DND-41 (cell line): ENCODE measurements at regions not wholly inside any gene's neighbourhood (a gene's known extent, or its start where the extent isn't known, plus 50 kb on each side); places are given as distances from the start of the nearest gene placed in this dataset.

ENCODE experiments used
- ATAC-seq: fragments of 200-7000 bp; cut with Tn5 transposase; 3 replicates; pipeline ENCODE4 v1.9.1; 2021; ENCODE audit warnings: low read depth; ENCODE audit not compliant: insufficient read depth
- DNase-seq: peaks from one replicate; pipeline ENCODE4 v3.0.0-alpha.2; 2020
- H2AFZ ChIP-seq: 2 replicates; pipeline ENCODE4 v1.6.0; 2012; ENCODE audit warnings: low read depth, low read length
- H3K27ac ChIP-seq: 2 replicates; pipeline ENCODE4 v1.5.1; 2012; ENCODE audit warnings: low read length, inconsistent platforms
- H3K27me3 ChIP-seq: fragments of 200-600 bp; sonication (generic); 2 replicates; pipeline ENCODE4 v1.6.0; 2012; ENCODE audit warnings: low read length, mild to moderate bottlenecking, inconsistent platforms; ENCODE audit not compliant: insufficient read depth, poor library complexity
- H3K36me3 ChIP-seq: 2 replicates; pipeline ENCODE4 v1.5.1; 2012; ENCODE audit warnings: low read length, inconsistent platforms; ENCODE audit not compliant: insufficient read depth
- H3K4me1 ChIP-seq: 2 replicates; pipeline ENCODE4 v1.5.1; 2012; ENCODE audit warnings: mild to moderate bottlenecking, low read length; ENCODE audit not compliant: insufficient read depth
- H3K4me2 ChIP-seq: 2 replicates; pipeline ENCODE4 v1.6.0; 2012; ENCODE audit warnings: mild to moderate bottlenecking, moderate library complexity, low read length, inconsistent platforms; ENCODE audit not compliant: insufficient read depth
- H3K4me3 ChIP-seq, 2 experiments: fragments of 200-600 bp in 1 of 2; shearing (Covaris generic) in 1 of 2; 2 replicates each; pipeline ENCODE4 v1.5.1; 2012 to 2016; ENCODE audit warnings: inconsistent platforms in 2 of 2, low read length in 2 of 2, mild to moderate bottlenecking in 2 of 2, low read depth in 1 of 2, moderate library complexity in 1 of 2
- H3K79me2 ChIP-seq: 2 replicates; pipeline ENCODE4 v1.6.0; 2012; ENCODE audit warnings: low read length, inconsistent platforms; ENCODE audit not compliant: insufficient read depth
- H3K9ac ChIP-seq: 2 replicates; pipeline ENCODE4 v1.6.0; 2012; ENCODE audit warnings: low read depth, mild to moderate bottlenecking, inconsistent platforms, low read length, moderate library complexity
- H3K9me3 ChIP-seq: 2 replicates; pipeline ENCODE4 v1.5.1; 2012; ENCODE audit warnings: low read length, moderate library complexity, mild to moderate bottlenecking, inconsistent platforms; ENCODE audit not compliant: insufficient read depth, severe bottlenecking
- H4K20me1 ChIP-seq: 2 replicates; pipeline ENCODE4 v1.6.0; 2012; ENCODE audit warnings: low read length; ENCODE audit not compliant: insufficient read depth
- EZH2 ChIP-seq: IDR thresholded peaks from 3 replicates; pipeline ENCODE4 v1.6.1; 2012; ENCODE audit warnings: borderline replicate concordance, low read depth, mild to moderate bottlenecking, moderate library complexity, low read length, inconsistent platforms; ENCODE audit not compliant: severe bottlenecking
- TF ChIP-seq, protein P1 (sequence below): IDR thresholded peaks from 2 replicates; pipeline ENCODE4 v1.5.1; 2012; ENCODE audit warnings: borderline replicate concordance, low read length, moderate library complexity, mild to moderate bottlenecking; ENCODE audit not compliant: poor library complexity, severe bottlenecking; ENCODE audit errors: extremely low read depth

DNA sequence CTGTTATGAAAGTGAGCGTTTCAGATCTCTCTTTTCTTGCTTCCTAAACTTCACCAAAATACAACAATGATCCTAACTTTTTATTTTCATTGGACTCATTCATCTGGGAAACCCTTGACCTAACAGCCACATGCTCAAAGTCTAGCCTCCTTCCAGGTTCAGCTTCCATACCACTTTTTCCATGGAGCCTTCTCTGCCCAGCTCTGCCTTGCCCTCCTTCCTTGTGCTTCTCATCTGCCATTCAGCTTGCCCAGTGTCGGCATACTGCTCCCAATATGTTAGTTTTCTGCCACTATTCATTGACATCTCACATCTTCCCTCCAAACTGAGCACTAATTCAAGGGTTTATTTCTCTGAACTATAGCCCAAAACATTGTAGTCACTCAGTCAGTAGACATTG lies 214.7 kb downstream of the RAD51AP2 start:
- no peaks in the 10 kb centered on the region for H4K20me1 ChIP-seq
- no peaks in the 10 kb centered on the region for H3K36me3 ChIP-seq
- DNase-seq (no peak), ATAC-seq (no peak)
- H3K79me2 ChIP-seq, result no peaks in the 10 kb centered on the region
- H3K9ac ChIP-seq, result no peak overlapping the region
- no peaks in the 10 kb centered on the region for H3K9me3 ChIP-seq
- no peak overlapping the region for H3K4me3 ChIP-seq
- no peaks in the 10 kb centered on the region for H3K27me3 ChIP-seq
- no peak overlapping the region for H2AFZ ChIP-seq
- H3K4me1 ChIP-seq, result no peaks in the 10 kb centered on the region
- no peak for TF ChIP-seq EZH2
- TF ChIP-seq, protein P1, sequence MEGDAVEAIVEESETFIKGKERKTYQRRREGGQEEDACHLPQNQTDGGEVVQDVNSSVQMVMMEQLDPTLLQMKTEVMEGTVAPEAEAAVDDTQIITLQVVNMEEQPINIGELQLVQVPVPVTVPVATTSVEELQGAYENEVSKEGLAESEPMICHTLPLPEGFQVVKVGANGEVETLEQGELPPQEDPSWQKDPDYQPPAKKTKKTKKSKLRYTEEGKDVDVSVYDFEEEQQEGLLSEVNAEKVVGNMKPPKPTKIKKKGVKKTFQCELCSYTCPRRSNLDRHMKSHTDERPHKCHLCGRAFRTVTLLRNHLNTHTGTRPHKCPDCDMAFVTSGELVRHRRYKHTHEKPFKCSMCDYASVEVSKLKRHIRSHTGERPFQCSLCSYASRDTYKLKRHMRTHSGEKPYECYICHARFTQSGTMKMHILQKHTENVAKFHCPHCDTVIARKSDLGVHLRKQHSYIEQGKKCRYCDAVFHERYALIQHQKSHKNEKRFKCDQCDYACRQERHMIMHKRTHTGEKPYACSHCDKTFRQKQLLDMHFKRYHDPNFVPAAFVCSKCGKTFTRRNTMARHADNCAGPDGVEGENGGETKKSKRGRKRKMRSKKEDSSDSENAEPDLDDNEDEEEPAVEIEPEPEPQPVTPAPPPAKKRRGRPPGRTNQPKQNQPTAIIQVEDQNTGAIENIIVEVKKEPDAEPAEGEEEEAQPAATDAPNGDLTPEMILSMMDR, result no peak
- no peak overlapping the region for H3K4me2 ChIP-seq
- H3K27ac ChIP-seq, result no peak overlapping the region

DNA sequence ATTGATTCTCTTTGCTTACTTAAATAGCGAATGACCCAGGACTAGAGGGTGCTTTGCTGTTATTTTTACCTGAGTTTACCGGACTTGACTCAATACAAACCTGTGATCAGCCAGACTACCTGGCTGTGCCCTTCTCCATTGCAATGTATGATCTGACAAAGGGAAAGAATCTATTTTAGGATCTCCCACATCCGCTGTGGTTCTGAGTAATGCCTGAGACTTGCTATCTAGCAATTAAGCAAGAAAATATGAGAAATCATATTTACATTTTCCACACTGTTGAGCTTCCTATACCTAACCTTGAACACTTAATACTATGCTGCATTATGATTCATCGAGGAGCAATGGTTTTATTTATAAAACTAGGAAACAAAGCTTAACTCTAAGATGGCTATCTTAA lies 215.2 kb downstream of the RAD51AP2 start:
- Histone ChIP-seq H3K9ac (no peak overlapping the region), H3K36me3 (no peaks in the 10 kb centered on the region), H3K27me3 (no peaks in the 10 kb centered on the region), H3K4me1 (no peaks in the 10 kb centered on the region), H3K79me2 (no peaks in the 10 kb centered on the region), H3K4me3 (no peak overlapping the region), H3K9me3 (no peaks in the 10 kb centered on the region), H3K4me2 (no peak overlapping the region), H4K20me1 (no peaks in the 10 kb centered on the region), H3K27ac (no peak overlapping the region), H2AFZ (no peak overlapping the region)
- no peak for DNase-seq
- ATAC-seq, result no peak
- TF ChIP-seq EZH2, result no peak
- TF ChIP-seq, protein P1, result no peak

DNA sequence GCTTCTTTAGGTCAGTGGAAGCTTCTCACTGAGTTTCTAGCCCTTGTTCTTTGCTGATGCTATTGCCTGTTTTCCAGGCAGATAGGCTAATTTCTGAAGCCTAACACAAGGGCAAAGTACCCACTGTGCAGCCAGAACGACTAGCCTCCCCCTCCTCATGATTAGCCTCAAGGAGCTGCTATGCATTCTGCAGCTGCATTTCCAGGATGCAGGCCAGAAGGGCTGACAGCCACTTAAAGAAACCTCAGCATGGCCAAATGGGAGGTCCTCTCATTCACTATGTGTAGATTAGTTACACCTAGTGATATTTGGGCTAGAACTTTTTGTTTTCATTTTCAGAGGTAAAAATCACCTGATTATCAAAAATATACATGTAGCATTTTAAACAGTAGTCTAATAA lies 216.0 kb downstream of the RAD51AP2 start:
- Histone ChIP-seq H3K4me3 (no peak overlapping the region), H3K4me2 (no peak overlapping the region), H3K27me3 (no peaks in the 10 kb centered on the region), H3K79me2 (no peaks in the 10 kb centered on the region), H4K20me1 (no peaks in the 10 kb centered on the region), H3K27ac (no peak overlapping the region), H3K36me3 (no peaks in the 10 kb centered on the region), H3K4me1 (no peaks in the 10 kb centered on the region), H3K9me3 (no peaks in the 10 kb centered on the region), H3K9ac (no peak overlapping the region), H2AFZ (no peak overlapping the region)
- ATAC-seq (no peak), DNase-seq (no peak)
- TF ChIP-seq, protein P1, result no peak
- TF ChIP-seq EZH2, result no peak

DNA sequence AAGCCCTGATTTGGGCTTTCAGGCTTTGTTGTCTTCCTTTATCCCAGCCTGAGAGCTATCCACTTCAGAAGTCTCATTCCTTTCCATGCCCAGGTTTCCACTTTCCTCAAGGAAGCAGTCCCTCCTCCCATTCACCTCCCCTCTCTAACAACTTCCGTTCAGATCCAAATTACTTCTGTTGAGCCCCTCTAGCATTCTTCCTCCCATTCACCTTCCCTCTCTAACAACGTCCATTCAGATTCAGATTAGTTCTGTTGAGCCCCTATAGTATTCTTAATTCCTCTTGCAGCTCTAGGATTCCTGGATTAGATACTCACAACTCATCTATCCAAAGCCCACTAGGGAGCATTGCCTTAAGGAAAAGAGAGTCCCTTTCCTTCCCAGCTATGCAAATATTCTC lies 216.8 kb downstream of the RAD51AP2 start:
- no peaks in the 10 kb centered on the region for H3K9me3 ChIP-seq
- no peak overlapping the region for H3K9ac ChIP-seq
- no peaks in the 10 kb centered on the region for H3K4me1 ChIP-seq
- H3K4me2 ChIP-seq, result no peak overlapping the region
- ATAC-seq (no peak), DNase-seq (no peak)
- no peak overlapping the region for H3K4me3 ChIP-seq
- H4K20me1 ChIP-seq, result no peaks in the 10 kb centered on the region
- no peaks in the 10 kb centered on the region for H3K36me3 ChIP-seq
- no peak overlapping the region for H3K27ac ChIP-seq
- H2AFZ ChIP-seq, result no peak overlapping the region
- H3K79me2 ChIP-seq, result no peaks in the 10 kb centered on the region
- TF ChIP-seq, protein P1, result no peak
- TF ChIP-seq EZH2, result no peak
- no peaks in the 10 kb centered on the region for H3K27me3 ChIP-seq
